HCT116 (cell line): ENCODE measurements at regions not wholly inside any gene's neighbourhood (a gene's known extent, or its start where the extent isn't known, plus 50 kb on each side); places are given as distances from the start of the nearest gene placed in this dataset.

ENCODE experiments used
- CEBPB ChIP-seq: IDR thresholded peaks from 2 replicates; pipeline ENCODE4 v1.6.1; 2012; ENCODE audit warnings: low read depth
- CTCF ChIP-seq, 3 experiments: fragments of 200-600 bp in 1 of 3; sonication (generic) in 1 of 3; IDR thresholded peaks in 2 of 3; conservative IDR thresholded peaks in 1 of 3; 2 replicates each; pipeline ENCODE4 v1.5.1; 2012 to 2017; ENCODE audit warnings: low read depth in 2 of 3, low read length in 2 of 3, antibody characterized with exemption in 1 of 3, borderline replicate concordance in 1 of 3, control low read depth in 1 of 3, mild to moderate bottlenecking in 1 of 3, mixed read lengths in 1 of 3, mixed run types in 1 of 3, moderate library complexity in 1 of 3; ENCODE audit not compliant: insufficient read depth in 1 of 3
- EGR1 ChIP-seq: IDR thresholded peaks from 2 replicates; pipeline ENCODE4 v1.6.1; 2012; ENCODE audit warnings: low read depth
- ELF1 ChIP-seq: IDR thresholded peaks from 2 replicates; pipeline ENCODE4 v1.6.1; 2012; ENCODE audit warnings: low read depth, borderline replicate concordance
- EZH2 ChIP-seq: fragments of 200-600 bp; sonication (generic); IDR thresholded peaks from 2 replicates; pipeline ENCODE4 v1.6.1; 2017; ENCODE audit warnings: antibody characterized with exemption, mixed run types
- MAX ChIP-seq: IDR thresholded peaks from 2 replicates; pipeline ENCODE4 v1.6.1; 2012
- POLR2A ChIP-seq: IDR thresholded peaks from 2 replicates; pipeline ENCODE4 v1.7.0; 2011; ENCODE audit warnings: borderline replicate concordance; ENCODE audit not compliant: insufficient read depth, insufficient read length; ENCODE audit errors: extremely low read depth
- REST ChIP-seq: IDR thresholded peaks from 2 replicates; pipeline ENCODE4 v1.6.1; 2012; ENCODE audit warnings: low read depth
- ZFX ChIP-seq: fragments of 450-650 bp; IDR thresholded peaks from 2 replicates; pipeline ENCODE4 v1.6.1; 2017
- ZNF274 ChIP-seq: fragments of 200-500 bp; sonication (Bioruptor generic); IDR thresholded peaks from 2 replicates; pipeline ENCODE4 v1.6.1; 2014; ENCODE audit warnings: mild to moderate bottlenecking, low read depth, low read length, inconsistent platforms

- TF ChIP-seq CTCF (IDR thresholded peaks at IDR 0.05 in 2 of 3, conservative IDR thresholded peaks at IDR 0.05 in 1 of 3; ENCODE audit: borderline replicate concordance in 1 of 3, insufficient read depth in 1 of 3, low read depth in 2 of 3, low read length in 2 of 3) (no peak), ZFX (no peak), EGR1 (no peak), POLR2A (no peak), EZH2 (no peak), ZNF274 (no peak), MAX (no peak), REST (no peak), ELF1 (no peak), CEBPB (no peak)
Observed at GRCh38 chr18:55688030-55688429, 100.0 kb upstream of the TCF4 start.
